ENCODE measurements at regions not wholly inside any gene's neighbourhood (a gene's known extent, or its start where the extent isn't known, plus 50 kb on each side); places are given as distances from the start of the nearest gene placed in this dataset.

GRCh38 chr7:108911016-108911415 is 341.3 kb downstream of the DNAJB9 start:
- no peak for TF ChIP-seq GATA2 (IDR thresholded peaks at IDR 0.05; ENCODE audit: low read depth, low read length)
- TF ChIP-seq GATA3 (IDR thresholded peaks at IDR 0.05; ENCODE audit: low read depth, low read length) = no peak

All from SH-SY5Y (cell line).